KMS-11 (cell line): ENCODE measurements at regions not wholly inside any gene's neighbourhood (a gene's known extent, or its start where the extent isn't known, plus 50 kb on each side); places are given as distances from the start of the nearest gene placed in this dataset.
"Not testable (repeated sequence)": the region's sequence is repeated elsewhere in the genome, so short reads cannot be mapped to it uniquely, and the experiment has no call there.

ENCODE experiments used
- H2AFZ ChIP-seq: fragments of 200-600 bp; sonication (generic); 2 replicates; pipeline ENCODE4 v1.6.1; 2016; ENCODE audit warnings: antibody characterized with exemption, mixed run types, low read depth
- H3K27ac ChIP-seq: fragments of 200-600 bp; sonication (generic); 2 replicates; pipeline ENCODE4 v1.6.1; 2016; ENCODE audit warnings: mild to moderate bottlenecking, mixed run types
- H3K27me3 ChIP-seq: fragments of 200-600 bp; sonication (generic); 2 replicates; pipeline ENCODE4 v1.6.1; 2017; ENCODE audit warnings: mild to moderate bottlenecking, low read depth, mixed run types, moderate library complexity; ENCODE audit not compliant: insufficient read depth
- H3K36me3 ChIP-seq: fragments of 200-600 bp; sonication (generic); 2 replicates; pipeline ENCODE4 v1.6.1; 2017; ENCODE audit warnings: mild to moderate bottlenecking, mixed run types; ENCODE audit not compliant: insufficient read depth
- H3K4me1 ChIP-seq: fragments of 200-600 bp; sonication (generic); 2 replicates; pipeline ENCODE4 v1.6.1; 2016; ENCODE audit warnings: mild to moderate bottlenecking, low read depth, mixed run types; ENCODE audit not compliant: poor library complexity, severe bottlenecking
- H3K4me2 ChIP-seq: fragments of 200-600 bp; sonication (generic); 2 replicates; pipeline ENCODE4 v1.7.0; 2016; ENCODE audit warnings: mild to moderate bottlenecking, mixed run types
- H3K4me3 ChIP-seq: fragments of 200-600 bp; sonication (generic); IDR thresholded peaks from 2 replicates; pipeline ENCODE4 v1.6.1; 2017; ENCODE audit warnings: low read depth, low read length, mixed read lengths; ENCODE audit not compliant: insufficient read depth
- H3K79me2 ChIP-seq: fragments of 200-600 bp; sonication (generic); 2 replicates; pipeline ENCODE4 v1.6.1; 2016; ENCODE audit warnings: low read depth, mixed run types; ENCODE audit not compliant: insufficient read depth
- H3K9ac ChIP-seq: fragments of 200-600 bp; sonication (generic); 2 replicates; pipeline ENCODE4 v1.6.1; 2016; ENCODE audit warnings: mild to moderate bottlenecking, mixed run types
- H4K20me1 ChIP-seq: fragments of 200-600 bp; sonication (generic); 2 replicates; pipeline ENCODE4 v1.6.1; 2016; ENCODE audit warnings: mild to moderate bottlenecking, mixed run types; ENCODE audit not compliant: insufficient read depth
- CTCF ChIP-seq: fragments of 200-600 bp; sonication (generic); conservative IDR thresholded peaks from 2 replicates; pipeline ENCODE4 v1.6.1; 2017; ENCODE audit warnings: low read depth, mild to moderate bottlenecking, antibody characterized with exemption, low read length, moderate library complexity, mixed read lengths

GRCh38 chr3:177803500-177803899 is 606.2 kb upstream of the TBL1XR1 start:
- H3K27me3 ChIP-seq, result no peaks in the 10 kb centered on the region
- no peak overlapping the region for H3K4me2 ChIP-seq
- H3K36me3 ChIP-seq, result no peaks in the 10 kb centered on the region
- H4K20me1 ChIP-seq, result no peaks in the 10 kb centered on the region
- H2AFZ ChIP-seq, result no peak overlapping the region
- H3K9ac ChIP-seq, result no peak overlapping the region
- no peaks in the 10 kb centered on the region for H3K79me2 ChIP-seq
- H3K4me1 ChIP-seq, result no peaks in the 10 kb centered on the region
- TF ChIP-seq CTCF, result no peak
- no peak overlapping the region for H3K4me3 ChIP-seq
- no peak overlapping the region for H3K27ac ChIP-seq

GRCh38 chr3:177804032-177804431 is 606.8 kb upstream of the TBL1XR1 start:
- H4K20me1 ChIP-seq, result no peaks in the 10 kb centered on the region

GRCh38 chr3:177804646-177805045 is 607.4 kb upstream of the TBL1XR1 start:
- Histone ChIP-seq H4K20me1 (no peaks in the 10 kb centered on the region), H3K4me1 (no peaks in the 10 kb centered on the region), H3K9ac (no peak overlapping the region), H3K4me3 (no peak overlapping the region), H3K27ac (no peak overlapping the region), H3K27me3 (no peaks in the 10 kb centered on the region), H3K36me3 (no peaks in the 10 kb centered on the region), H3K79me2 (no peaks in the 10 kb centered on the region), H3K4me2 (no peak overlapping the region), H2AFZ (no peak overlapping the region)
- no peak for TF ChIP-seq CTCF

More at GRCh38 chr3:177804032-177804431, 606.8 kb upstream of the TBL1XR1 start:
- no peaks in the 10 kb centered on the region for H3K27me3 ChIP-seq
- H2AFZ ChIP-seq, result no peak overlapping the region
- H3K4me3 ChIP-seq, result no peak overlapping the region
- no peak for TF ChIP-seq CTCF
- no peak overlapping the region for H3K27ac ChIP-seq
- no peak overlapping the region for H3K9ac ChIP-seq
- no peaks in the 10 kb centered on the region for H3K79me2 ChIP-seq
- H3K4me1 ChIP-seq, result no peaks in the 10 kb centered on the region
- H3K4me2 ChIP-seq, result no peak overlapping the region
- H3K36me3 ChIP-seq, result no peaks in the 10 kb centered on the region

GRCh38 chr3:177807150-177807875 is 610.0 kb upstream of the TBL1XR1 start:
- Histone ChIP-seq H3K4me2 (no peak overlapping the region), H3K9ac (no peak overlapping the region), H3K27me3 (no peaks in the 10 kb centered on the region), H3K36me3 (no peaks in the 10 kb centered on the region), H4K20me1 (no peaks in the 10 kb centered on the region), H3K4me1 (no peaks in the 10 kb centered on the region), H3K27ac (no peak overlapping the region), H3K79me2 (no peaks in the 10 kb centered on the region), H2AFZ (no peak overlapping the region), H3K4me3 (no peak overlapping the region)
- no peak for TF ChIP-seq CTCF

- H3K27me3 ChIP-seq, H3K27ac ChIP-seq, H3K79me2 ChIP-seq, H4K20me1 ChIP-seq, H2AFZ ChIP-seq, H3K4me1 ChIP-seq, H3K4me3 ChIP-seq, H3K4me2 ChIP-seq, H3K36me3 ChIP-seq, H3K9ac ChIP-seq: not testable (repeated sequence)
Measured at GRCh38 chr3:177808928-177809478, 611.7 kb upstream of the TBL1XR1 start.
